GM18499 (cell line): ENCODE measurements at regions not wholly inside any gene's neighbourhood (a gene's known extent, or its start where the extent isn't known, plus 50 kb on each side); places are given as distances from the start of the nearest gene placed in this dataset.

Source experiments
- ATAC-seq: cut with Tn5 transposase; IDR thresholded peaks from one replicate; pipeline ENCODE4 v1.9.1; 2021; ENCODE audit warnings: moderate number of reproducible peaks; ENCODE audit not compliant: insufficient read depth, unreplicated experiment

- no peak for ATAC-seq
Observed at GRCh38 chr2:176466918-176467452, 197.7 kb downstream of the MTX2 start.

- no peak for ATAC-seq
Observed at GRCh38 chr2:176467595-176467994, 198.4 kb downstream of the MTX2 start.

GRCh38 chr2:176468457-176469113 lies 199.3 kb downstream of the MTX2 start:
- no peak for ATAC-seq

- ATAC-seq: no peak
Observed at GRCh38 chr2:176470713-176471112, 201.5 kb downstream of the MTX2 start.

GRCh38 chr2:176471949-176472348 lies 202.7 kb downstream of the MTX2 start:
- ATAC-seq: no peak

- no peak for ATAC-seq
Observed at GRCh38 chr2:176473177-176473576, 203.9 kb downstream of the MTX2 start.

- ATAC-seq: no peak
Observed at GRCh38 chr2:176473851-176474250, 204.6 kb downstream of the MTX2 start.

- no peak for ATAC-seq
Observed at GRCh38 chr2:176477336-176477735, 208.1 kb downstream of the MTX2 start.

- ATAC-seq: no peak
Observed at GRCh38 chr2:176479961-176480360, 210.7 kb downstream of the MTX2 start.

- ATAC-seq: no peak
Observed at GRCh38 chr2:176482107-176482506, 212.9 kb downstream of the MTX2 start.

- no peak for ATAC-seq
Observed at GRCh38 chr2:176483476-176483875, 214.2 kb downstream of the MTX2 start.

- no peak for ATAC-seq
Observed at GRCh38 chr2:176483901-176484568, 214.8 kb downstream of the MTX2 start.

GRCh38 chr2:176484838-176485237 lies 215.6 kb downstream of the MTX2 start:
- ATAC-seq: no peak

- no peak for ATAC-seq
Observed at GRCh38 chr2:176488431-176488830, 219.2 kb downstream of the MTX2 start.

GRCh38 chr2:176490061-176490861 lies 221.0 kb downstream of the MTX2 start:
- no peak for ATAC-seq

GRCh38 chr2:176491172-176491904 lies 222.1 kb downstream of the MTX2 start:
- peak; percentile 93 for ATAC-seq

- ATAC-seq: no peak
Observed at GRCh38 chr2:176492583-176492982, 223.3 kb downstream of the MTX2 start.

- no peak for ATAC-seq
Observed at GRCh38 chr2:176493226-176493825, 224.1 kb downstream of the MTX2 start.

- ATAC-seq: no peak
Observed at GRCh38 chr2:176493909-176494308, 224.7 kb downstream of the MTX2 start.

- ATAC-seq: no peak
Observed at GRCh38 chr2:176494949-176495353, 225.7 kb downstream of the MTX2 start.
